ENCODE measurements at regions not wholly inside any gene's neighbourhood (a gene's known extent, or its start where the extent isn't known, plus 50 kb on each side); places are given as distances from the start of the nearest gene placed in this dataset.

DNA sequence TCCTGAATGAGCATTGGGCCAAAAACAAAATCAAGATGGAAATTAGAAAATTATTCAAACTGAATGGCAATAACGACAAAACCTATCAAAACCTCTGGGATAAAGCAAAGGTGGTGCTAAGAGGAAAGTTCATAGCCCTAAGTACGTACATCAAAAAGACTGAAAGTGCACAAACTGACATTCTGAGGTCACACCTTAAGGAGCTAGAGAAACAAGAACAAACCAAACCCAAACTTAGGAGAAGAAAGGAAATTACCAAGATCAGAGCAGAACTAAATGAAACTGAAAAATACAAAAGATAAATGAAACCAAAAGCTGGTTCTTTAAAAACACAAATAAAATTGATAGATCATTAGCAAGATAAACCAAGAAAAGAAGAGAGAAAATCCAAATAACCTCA, 1543.5 kb upstream of the ACVR2A start:
- DNase-seq (ENCODE audit: low spot score), result no peak

DNA sequence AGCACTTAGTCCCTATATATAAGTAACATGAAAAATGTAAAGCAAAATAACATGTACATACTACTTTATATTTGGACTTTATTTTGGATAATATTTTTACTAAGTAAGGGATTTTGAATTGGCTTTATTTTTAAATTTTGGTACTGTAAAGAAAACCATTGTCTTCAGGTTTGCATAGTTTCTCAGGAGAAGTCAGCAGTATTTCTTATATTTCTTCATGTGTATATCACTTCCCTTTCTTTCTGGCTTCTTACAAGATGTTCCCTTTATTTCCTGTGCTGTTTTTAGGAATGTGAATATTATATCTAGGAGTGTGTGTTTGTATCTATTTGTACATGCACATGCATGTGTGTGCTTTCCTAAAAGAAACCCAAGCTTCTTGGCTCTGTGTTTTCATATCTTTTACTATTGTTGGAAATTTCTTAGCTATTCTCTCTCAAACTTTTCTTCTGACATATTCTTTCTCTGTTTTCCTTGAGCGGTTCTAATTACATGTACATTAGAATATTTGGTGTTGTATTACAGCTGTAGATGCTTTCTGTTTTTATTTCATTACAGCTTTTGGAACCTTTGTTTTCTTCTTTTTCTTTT, 1549.7 kb upstream of the ACVR2A start:
- no peak for DNase-seq (ENCODE audit: low spot score)

DNA sequence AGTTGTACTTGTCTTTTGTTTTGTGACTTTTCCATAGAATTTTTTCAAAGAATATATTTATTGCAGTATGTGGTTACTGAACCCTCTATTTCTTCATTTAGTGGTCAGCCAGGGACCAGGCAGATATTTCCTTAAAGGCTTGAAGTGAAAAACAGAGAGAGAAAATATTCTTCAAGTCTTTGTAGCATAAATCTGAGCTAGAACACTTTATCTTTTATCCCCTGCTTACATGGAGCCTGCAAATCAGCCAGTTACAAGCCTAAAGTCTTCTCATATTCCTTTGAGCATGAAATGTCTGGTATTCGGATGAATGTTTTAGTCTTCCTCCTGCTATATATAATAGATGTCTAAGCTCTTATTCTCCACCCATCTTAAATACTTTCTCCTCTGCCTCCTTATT, 1557.5 kb upstream of the ACVR2A start:
- no peak for DNase-seq (ENCODE audit: low spot score)

DNA sequence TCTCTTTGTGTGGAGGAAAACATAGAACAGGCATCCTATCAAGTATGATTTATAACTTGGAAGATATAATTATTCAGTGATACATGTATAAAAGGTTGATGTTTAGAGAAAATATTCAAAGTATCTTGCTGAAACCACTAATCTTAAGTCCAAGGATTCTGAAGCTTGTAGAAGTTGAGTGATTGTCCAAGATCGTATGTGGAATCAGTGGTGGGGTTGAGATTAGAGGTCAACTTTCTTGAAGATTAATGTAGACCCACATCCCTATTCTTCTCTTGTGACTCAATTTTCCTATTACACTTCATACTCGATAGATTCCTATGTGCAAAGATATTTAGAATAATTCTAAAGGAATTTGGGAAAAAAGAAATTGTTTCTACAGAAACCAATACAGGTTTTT, 1565.9 kb upstream of the ACVR2A start:
- DNase-seq (ENCODE audit: low spot score), result no peak

DNA sequence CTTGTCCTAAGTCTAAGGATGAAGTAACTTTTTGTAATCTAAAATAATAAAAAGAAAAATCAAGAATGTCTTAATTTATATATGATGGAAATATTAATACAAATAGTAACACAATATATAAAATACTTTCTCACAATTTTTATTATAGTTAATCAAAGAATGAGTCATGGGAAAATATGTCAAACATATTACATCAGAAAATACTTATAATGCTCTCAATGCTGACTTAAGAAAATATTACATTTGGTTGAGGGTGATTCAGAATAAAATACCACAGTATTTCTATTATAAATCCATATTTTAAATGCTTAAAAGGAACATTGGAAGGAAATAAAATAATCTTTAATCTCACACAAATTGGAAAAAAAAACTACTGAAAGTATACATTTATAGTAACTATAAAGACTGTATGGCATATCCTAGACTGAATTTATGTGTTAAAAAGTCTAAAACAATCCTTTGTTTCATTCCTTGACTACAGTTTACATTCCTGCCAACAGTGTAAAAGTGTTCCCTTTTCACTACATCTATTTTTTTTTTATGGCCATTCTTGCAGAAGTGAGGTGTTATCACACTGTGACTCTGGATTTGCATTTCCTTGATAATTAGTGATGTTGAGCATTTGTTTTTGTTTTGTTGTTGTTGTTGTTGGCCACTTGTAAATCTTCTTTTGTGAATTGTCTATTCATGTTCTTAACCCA, 1573.5 kb upstream of the ACVR2A start:
- no peak for DNase-seq (ENCODE audit: low spot score)

DNA sequence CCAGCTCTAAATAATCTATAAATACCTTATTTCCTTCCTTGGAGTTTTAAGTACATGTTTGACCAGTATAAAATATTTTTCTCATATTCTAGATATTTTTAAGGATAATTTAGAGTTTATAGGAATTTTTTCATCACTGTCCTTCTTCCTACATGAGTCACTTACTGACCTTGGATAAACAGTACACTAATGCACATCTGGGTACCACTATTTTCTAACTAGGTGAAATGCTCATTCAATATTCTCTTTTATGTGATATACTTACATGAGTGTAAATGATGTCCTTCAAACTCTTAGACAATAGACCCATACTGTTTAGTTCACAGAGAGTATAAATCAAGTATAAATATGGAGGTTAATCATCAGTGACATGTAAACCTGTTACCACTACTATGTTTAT, 1574.2 kb upstream of the ACVR2A start:
- DNase-seq (ENCODE audit: low spot score), result no peak

DNA sequence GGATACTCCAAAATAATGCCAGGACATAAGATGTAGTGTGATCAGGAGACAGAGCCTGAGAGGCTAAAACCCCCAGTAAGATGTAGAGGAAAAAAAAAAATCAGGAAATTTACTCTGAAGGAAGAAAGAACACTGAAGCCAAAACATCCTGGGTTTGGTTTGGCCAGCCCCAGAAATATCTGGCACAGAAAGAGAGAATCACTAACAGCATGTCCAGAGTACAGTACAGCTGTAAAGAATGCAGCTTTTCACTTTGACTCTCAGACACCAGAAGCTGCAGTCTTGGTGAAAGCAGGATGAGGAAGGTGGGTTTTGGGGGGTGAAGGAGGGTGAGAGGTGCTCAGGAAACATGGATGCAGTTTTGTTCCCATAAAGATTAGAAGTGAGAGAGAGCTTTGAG, 1577.7 kb upstream of the ACVR2A start:
- no peak for DNase-seq (ENCODE audit: low spot score)

DNA sequence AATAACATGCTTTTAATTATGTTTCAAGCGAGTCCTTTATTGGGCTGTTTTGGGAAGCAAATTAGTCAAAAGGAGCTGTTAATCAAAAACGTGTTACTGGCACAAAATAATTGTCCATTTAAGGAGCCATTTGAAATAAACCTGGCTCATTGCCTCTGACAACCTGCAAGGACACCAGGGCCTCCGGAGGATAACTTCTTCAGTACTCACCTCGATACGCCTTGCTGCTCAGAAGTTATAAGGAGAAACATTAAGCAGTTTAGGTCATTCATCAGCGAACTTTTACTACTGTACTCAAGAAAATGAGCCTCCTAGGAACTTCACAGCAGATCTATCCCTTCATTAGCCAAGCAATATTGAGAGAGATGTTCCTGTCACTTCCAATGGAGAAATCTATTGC, 1579.2 kb upstream of the ACVR2A start:
- DNase-seq (ENCODE audit: low spot score), result no peak

DNA sequence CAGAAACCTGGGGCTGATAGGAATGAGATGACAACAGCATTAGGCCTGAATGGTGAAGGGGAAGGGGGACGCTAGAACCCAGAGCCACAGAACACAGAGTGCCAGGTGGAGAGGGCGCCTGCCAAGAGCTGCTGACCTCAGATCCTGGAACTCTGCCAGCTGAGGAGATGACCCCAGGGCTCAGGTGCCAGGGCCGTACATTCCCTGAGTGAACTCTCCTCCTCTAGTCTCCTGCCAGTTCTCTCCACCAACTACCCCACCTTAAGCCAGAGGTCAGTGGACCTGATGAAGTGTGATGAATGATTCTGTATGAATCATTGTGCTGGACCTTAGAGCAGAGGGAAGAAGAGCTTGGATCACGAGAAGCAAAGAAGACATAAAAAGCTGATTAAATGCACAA, 1582.2 kb upstream of the ACVR2A start:
- no peak for DNase-seq (ENCODE audit: low spot score)

DNA sequence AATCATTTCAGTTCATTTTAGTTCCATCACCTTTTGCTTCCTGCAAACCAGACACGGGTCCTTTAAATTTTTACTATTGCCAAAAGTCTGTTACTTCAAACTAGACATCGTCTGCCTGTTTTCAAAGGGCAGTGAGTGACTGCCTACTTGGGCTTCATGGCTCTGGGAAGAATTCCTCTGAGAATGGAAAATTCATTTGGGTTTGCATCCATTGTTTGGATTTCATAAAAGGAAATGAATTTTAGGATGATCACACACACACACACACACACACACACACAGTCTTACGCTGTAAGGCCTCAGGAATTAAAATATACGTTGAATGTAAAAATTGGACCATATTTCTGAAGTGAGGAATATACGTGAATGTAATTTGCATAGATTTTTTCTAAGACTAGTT, 1584.3 kb upstream of the ACVR2A start:
- DNase-seq (ENCODE audit: low spot score), result no peak

DNA sequence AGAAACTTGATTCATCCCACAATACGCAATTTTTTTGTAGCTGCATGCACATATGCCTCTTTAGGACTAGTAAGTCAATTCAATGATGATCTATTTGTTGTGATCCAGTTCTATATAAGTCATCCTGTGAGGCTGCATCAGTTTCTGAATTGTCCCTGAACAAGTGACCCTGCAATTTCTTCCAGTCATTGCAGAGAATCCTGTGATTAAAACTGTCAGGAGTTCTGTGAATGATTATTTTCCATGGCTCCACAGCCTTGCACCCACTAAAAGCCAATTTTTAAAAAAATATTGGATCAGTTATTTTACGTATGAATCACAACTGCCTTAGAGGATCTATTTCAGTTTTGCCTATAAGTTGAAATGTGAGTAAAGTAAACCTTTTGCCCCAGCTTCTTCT, 1585.0 kb upstream of the ACVR2A start:
- no peak for DNase-seq (ENCODE audit: low spot score)

DNA sequence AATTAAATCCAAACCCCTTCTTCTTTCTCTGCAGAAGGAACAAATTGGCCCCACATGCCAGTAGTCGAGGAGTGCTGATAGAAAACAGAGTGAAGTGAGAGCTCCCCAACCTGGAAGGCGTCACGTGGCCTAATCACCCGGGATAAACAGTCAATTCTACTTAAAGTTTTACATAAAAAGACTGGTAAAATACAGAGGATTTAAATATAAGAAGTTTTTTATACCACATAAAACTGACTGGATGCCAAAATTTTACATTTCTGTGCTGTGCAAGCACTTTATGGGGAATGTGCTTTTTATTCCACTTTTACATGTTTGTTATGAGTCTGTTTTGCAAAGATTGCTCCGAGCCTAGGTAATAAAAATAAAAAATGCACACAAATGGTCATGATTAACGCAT, 1586.8 kb upstream of the ACVR2A start:
- DNase-seq (ENCODE audit: low spot score), result no peak

DNA sequence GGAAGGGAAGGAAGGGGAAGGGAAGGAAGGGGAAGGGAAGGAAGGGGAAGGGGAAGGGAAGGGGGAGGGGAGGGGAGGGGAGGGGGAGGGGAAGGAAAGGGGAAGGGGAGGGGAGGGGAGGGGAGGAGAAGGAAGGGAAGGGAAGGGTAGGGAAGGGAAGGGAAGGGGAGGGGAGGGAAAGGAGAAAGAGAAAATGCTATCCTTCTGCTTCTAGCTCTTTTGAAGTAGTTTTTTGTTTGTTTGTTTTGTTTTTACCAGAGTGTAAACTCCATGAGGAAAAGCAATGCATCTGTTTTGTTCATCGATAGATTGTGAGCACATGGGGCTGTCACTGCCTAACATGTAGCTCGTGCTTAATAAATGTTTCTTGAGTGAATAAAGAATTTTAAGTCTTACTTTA, 1592.7 kb upstream of the ACVR2A start:
- DNase-seq (ENCODE audit: low spot score), result no peak

DNA sequence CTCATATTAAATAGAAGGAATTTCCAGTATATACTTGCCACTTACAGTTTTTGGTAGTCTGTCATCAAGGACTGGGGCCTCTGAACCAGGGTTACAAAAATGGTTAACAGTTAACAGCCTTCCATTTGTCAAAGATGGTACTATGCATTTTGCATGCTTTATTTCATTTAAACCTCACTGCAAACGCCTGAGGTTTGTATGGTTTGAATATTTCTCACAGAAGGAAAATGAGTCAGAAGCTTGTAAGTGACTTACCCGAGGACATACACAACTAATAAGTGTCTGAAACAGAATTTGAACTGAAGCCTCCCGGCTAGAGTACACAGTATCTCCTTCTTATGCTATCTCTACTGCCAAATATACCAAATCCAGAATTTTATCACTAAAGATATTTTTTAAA, 1593.5 kb upstream of the ACVR2A start:
- no peak for DNase-seq (ENCODE audit: low spot score)

DNA sequence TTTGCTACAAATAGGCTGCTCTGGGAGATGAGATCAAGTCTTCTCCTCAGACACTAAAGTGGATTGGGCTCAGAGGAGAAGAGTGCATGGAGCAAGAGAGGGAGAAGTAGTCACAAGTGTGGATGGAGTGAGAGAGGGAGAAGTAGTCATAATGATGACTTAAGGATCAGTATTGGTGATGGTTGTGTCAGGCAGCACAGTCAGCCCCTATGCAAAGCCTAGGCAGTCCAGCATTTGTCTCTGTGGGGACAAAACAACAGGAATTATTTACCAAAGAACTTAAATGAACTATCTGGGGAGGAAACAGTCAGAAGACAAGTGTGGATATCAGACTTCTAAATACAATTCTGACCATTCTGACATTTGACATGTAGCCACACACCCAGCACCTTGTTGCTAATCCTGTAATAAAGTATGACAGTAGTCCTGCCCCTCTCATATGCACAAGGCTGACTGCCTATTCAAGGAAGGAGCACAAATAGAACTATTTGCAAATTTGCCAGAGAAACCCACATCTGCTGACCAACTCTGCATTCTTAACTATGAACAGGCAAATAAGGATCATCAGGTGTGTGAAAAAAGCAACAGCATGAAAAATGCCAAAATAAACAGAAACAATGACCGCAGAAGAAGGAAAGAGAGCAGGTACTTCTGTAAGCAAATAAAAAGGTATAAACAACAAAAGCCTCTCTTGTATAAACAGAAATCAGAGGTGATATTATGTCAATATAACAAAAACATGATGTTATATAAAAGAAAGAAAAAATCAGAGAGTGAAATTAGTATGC, 1597.9 kb upstream of the ACVR2A start:
- DNase-seq (ENCODE audit: low spot score), result no peak

DNA sequence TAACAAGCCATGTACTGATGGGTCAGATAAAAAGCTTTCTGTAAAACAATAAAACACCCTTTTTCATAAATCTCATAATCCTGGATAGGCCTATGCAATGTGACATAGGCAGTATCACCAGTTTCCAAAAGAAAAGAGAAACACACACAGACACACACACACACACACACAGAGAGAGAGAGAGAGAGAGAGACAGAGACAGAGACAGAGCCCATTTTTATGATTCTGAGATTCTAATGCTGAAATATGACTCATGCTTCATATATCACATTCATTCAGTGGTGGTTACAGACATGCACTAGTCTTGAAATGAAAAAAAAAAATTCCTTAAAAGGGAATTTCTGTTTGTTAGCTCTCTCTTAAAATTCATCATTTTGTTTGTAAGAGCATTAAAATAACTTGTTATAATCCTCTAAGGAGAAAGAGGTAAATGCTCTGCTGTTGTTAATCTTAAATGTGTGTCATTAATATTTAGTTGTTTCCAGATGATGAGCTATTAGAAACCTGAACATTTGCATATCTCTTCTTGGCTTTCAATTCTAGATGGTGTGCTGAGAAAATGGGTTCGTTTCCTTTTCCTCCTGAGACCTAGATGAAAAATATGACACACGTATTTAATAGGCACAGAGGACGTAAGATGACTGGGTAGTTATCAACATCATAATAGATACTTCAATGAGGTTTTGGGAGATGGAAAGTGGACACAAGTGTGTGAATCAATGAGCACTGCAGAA, 1598.7 kb upstream of the ACVR2A start:
- no peak for DNase-seq (ENCODE audit: low spot score)

DNA sequence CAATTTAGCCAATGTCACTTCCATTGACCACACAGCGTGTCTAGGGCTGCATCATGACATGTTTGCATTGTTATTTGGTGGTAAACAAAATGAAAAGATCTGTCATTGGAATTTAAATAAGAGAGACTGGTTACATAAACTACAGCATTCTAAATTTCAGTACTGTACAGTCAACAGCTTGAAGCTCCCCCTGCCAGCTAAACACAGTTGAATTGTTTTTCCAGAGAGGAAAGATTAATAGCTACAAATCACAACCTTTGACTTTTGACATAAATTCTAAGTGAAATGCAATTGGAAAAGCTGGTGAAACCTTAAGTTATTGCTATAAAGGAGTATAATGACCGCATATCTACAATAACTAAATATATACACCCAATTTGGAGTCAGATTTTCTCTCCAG, 1600.0 kb upstream of the ACVR2A start:
- no peak for DNase-seq (ENCODE audit: low spot score)

DNA sequence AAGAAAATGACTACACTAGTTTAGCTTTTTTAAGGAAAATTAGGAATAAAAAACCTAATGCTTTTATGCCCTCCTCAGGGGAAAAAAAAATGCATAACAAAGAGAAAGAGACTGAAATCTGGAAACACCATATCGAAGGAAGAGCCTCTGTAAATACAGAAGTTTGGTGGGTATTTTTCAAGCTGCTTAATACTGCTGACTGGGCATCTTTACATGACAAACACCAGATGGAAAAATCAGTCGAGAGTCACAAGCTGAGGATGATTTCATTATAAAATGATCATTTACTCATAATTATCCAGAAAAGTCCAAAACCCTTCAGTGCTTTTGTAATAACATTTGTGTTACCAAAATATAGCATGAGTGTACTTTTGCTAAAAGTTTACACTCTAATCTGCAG, 1600.7 kb upstream of the ACVR2A start:
- no peak for DNase-seq (ENCODE audit: low spot score)

DNA sequence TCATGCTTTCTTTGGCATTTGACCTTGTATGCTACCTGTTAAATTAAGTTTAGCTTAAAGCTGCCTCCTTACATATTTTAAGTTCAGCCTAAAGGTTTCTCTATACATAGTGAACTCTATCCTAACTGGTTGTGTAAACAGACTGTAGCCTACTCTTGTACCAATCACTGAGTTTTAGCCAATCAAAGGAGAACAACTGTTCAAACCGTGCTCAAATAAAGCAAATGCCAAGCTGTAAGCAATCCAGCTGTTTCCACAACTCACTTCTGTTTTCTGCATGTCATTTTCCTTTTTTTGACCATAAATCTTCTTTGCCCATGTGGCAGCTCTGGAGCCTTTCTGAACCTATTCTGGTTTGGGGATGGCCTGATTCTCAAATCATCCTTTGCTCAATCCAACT, 1603.8 kb upstream of the ACVR2A start:
- no peak for DNase-seq (ENCODE audit: low spot score)

DNA sequence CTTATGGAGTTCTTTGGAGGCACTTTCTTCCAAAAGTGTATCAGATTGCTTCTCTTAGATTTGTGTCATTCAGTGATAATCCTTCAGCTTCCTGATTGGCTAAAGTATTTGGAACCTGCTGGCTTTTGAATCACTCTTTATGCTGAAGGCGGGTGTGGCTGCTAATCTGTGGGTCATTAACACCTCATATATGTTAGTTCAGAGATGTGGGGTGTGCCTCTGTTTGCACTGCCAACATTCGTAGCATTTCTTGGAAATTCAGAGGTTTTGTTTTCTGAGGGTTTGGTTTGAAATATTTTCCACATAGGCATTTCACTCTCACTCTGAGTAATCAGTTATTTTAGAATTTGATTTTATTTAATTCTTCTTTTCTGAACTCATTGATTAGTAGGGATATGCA, 1604.4 kb upstream of the ACVR2A start:
- no peak for DNase-seq (ENCODE audit: low spot score)

DNA sequence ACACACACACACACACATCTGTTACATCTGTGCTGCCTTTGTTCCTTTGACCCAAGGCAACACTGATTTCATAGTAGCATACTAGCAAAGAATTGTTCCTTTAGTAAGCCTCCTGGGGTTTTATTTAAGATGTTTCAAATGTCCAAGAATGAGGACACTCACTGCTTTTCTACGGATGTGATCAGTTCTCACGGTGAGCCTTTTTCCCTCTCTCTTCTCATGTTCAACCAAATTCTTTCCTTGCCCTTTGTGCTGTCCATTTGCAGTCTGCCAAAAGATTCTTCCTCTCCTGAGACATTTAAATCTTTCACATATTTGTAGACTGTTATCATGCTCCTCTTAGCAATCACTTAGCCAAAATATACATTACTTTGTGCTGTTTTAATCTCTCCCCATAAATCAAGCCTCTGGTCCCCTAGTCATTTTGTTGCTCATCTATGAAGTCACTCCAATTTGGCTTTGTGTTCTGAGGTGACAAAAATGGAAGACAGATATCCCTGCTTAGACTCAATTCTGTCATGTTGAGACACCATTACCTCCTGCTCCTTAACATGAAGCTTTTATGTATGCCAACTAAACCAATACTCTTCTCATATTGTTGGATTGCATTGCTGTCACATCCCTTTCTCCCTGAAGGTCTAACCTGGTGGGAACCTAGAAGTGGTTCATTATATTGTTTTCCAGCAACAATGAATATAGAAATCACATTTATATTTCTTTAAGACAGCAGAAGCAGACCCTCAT, 1605.3 kb upstream of the ACVR2A start:
- DNase-seq (ENCODE audit: low spot score), result no peak

Data from iPS-NIHi11 (cell line).